AG09319 (cell line): ENCODE measurements at regions not wholly inside any gene's neighbourhood (a gene's known extent, or its start where the extent isn't known, plus 50 kb on each side); places are given as distances from the start of the nearest gene placed in this dataset.

ENCODE experiments used
- DNase-seq: peaks from one replicate; pipeline ENCODE4 v3.0.0-alpha.2; 2010; ENCODE audit warnings: low read depth; ENCODE audit errors: extremely low read depth
- TF ChIP-seq, protein P1 (sequence below): IDR thresholded peaks from 2 replicates; pipeline ENCODE4 v1.5.1; 2011; ENCODE audit warnings: low read depth, mild to moderate bottlenecking, inconsistent platforms, low read length, moderate library complexity

DNA sequence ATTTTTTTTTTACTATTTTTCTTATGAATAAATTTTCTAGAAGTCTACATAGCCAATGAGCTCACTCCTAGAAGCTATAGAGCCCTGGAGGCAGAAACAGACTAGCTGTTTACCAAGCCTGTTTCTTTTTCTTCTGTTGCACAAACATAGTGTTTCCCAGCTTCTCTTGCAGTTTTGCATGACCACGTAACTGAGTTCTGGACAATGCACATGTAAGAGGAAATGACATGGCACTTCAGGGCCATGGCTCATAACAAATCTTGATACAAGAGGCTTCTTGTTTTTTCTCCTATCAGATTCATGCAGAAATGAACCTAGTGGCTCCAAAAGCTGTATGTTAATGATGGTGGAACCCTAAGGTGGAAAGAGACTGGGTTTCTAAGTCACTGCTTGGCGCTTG lies 127.4 kb downstream of the ZNF330 start:
- TF ChIP-seq, protein P1, sequence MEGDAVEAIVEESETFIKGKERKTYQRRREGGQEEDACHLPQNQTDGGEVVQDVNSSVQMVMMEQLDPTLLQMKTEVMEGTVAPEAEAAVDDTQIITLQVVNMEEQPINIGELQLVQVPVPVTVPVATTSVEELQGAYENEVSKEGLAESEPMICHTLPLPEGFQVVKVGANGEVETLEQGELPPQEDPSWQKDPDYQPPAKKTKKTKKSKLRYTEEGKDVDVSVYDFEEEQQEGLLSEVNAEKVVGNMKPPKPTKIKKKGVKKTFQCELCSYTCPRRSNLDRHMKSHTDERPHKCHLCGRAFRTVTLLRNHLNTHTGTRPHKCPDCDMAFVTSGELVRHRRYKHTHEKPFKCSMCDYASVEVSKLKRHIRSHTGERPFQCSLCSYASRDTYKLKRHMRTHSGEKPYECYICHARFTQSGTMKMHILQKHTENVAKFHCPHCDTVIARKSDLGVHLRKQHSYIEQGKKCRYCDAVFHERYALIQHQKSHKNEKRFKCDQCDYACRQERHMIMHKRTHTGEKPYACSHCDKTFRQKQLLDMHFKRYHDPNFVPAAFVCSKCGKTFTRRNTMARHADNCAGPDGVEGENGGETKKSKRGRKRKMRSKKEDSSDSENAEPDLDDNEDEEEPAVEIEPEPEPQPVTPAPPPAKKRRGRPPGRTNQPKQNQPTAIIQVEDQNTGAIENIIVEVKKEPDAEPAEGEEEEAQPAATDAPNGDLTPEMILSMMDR, result no peak
- no peak for DNase-seq

- DNase-seq, result no peak
- TF ChIP-seq, protein P1, result no peak
These were observed 127.9 kb downstream of the ZNF330 start for GRCh38 chr4:141348573-141348972.

DNA sequence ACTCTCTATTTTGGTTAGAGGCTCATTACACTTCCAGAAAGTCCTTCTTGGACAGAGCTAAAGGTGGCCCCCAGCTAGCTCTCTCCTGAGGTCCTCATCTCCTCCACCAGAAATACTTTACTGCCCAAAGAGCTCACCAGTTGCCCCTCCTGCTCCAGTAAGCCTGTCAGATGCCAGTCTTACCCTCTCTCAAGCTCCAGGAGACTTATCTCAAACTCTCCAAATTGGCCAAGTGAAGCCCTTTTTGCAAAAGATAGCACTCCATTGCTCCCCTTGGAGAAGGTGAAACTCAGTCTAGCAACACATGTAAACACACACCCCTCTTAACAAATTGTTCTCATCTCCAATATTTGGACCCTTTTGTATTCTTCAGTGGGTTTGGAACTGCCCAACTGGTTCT lies 128.5 kb downstream of the ZNF330 start:
- DNase-seq, result no peak
- TF ChIP-seq, protein P1, result no peak

- DNase-seq, result no peak
- TF ChIP-seq, protein P1, result no peak
These were observed 129.6 kb downstream of the ZNF330 start for GRCh38 chr4:141350122-141350905.

GRCh38 chr4:141352331-141352730 lies 131.6 kb downstream of the ZNF330 start:
- DNase-seq, result no peak
- TF ChIP-seq, protein P1, result no peak

- DNase-seq, result no peak
- TF ChIP-seq, protein P1, result no peak
These were observed 132.3 kb downstream of the ZNF330 start for GRCh38 chr4:141352909-141353525.

DNA sequence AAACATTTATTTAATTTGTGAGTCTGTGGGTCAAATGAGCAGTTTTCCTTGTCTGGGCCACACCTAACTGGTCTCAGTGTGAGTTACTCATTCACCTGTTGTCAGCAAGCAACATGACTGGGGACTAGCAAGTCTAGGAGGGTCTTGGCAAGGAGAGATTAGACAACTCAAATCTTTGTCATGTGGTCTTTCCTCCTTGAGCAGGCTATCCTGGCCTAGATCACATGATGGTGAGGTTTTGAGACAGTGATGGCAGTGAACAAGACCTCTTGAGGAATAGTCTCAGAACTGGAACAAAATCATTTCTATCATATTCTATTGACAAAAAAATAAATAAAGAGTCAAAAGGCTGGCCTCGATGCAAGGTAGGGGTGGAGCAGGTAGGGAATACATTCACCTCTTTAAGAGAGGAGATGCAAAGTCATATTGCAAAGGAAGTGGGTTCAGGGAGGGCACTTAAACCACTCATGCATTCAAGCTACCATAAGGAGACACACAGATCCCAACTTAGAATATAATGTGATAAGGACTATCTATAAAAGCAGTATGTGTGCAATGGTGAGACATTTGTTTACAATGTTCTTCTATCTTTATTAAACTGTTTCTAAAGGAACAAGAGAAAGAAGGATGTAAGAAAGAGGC lies 135.7 kb downstream of the ZNF330 start:
- DNase-seq, result no peak
- TF ChIP-seq, protein P1, result no peak
